ENCODE measurements at regions not wholly inside any gene's neighbourhood (a gene's known extent, or its start where the extent isn't known, plus 50 kb on each side); places are given as distances from the start of the nearest gene placed in this dataset.

DNA sequence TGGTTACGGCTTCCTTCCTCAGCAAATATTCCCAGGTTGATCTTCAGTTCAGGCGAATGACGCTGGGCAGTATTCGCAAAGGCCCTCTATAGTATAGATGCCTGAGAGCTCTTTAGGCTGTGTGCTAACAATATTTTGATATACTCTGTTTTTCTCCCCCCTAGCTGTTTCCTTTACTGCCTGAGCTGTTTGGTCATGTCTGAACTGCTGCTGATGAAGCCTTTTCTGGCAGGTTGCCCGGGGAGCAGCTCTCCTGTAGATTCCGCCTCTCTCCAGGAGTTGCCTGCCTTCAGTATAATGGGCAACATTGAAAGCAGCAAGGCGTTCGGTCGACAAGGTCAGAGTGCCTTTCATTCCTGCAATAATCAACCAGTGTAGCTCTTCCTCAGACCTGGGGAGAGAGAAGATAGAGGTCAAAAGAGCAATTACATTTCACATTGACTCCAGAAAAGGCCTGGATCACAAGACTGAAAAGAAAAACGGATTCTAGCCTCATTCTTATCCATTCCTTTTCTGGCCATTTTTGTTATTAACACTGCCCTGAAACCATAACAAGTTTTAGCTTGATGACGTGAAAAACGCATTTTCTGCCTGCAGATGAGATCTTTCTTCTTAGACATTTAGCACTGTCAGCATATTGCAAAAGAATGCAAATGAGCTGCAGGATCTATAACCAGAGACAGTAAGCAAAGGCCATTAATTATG is 60.1 kb upstream of the ZNF608 start:
- POLR2A ChIA-PET = no interaction called here
- H3K4me1 ChIP-seq (ENCODE audit: control insufficient read depth, insufficient read depth, low read length) = no peaks in the 10 kb centered on the region
- TF ChIP-seq TCF3 (IDR thresholded peaks at IDR 0.05; ENCODE audit: borderline replicate concordance, insufficient read depth, low read depth, low read length) = no peak
- no peak for TF ChIP-seq SREBF1 (IDR thresholded peaks at IDR 0.05; ENCODE audit: low read length)
- no peak for TF ChIP-seq EED (IDR thresholded peaks at IDR 0.05; ENCODE audit: low read depth)
- TF ChIP-seq NRF1 (conservative IDR thresholded peaks at IDR 0.05; ENCODE audit: low read depth, low read length) = no peak
- no peak for TF ChIP-seq LARP7 (IDR thresholded peaks at IDR 0.05)
- no peak for TF ChIP-seq GABPA (IDR thresholded peaks at IDR 0.05; ENCODE audit: low read depth)
- TF ChIP-seq BMI1 (IDR thresholded peaks at IDR 0.05; ENCODE audit: borderline replicate concordance) = no peak
- no peak for TF ChIP-seq MYC (IDR thresholded peaks at IDR 0.05; ENCODE audit: insufficient read depth, insufficient read length, insufficient replicate concordance, low read length, severe bottlenecking)
- no peak for TF ChIP-seq EGR1 (IDR thresholded peaks at IDR 0.05; ENCODE audit: borderline replicate concordance in 1 of 2, low read depth in 2 of 2, low read length in 2 of 2)
- TF ChIP-seq NFXL1 (IDR thresholded peaks at IDR 0.05; ENCODE audit: borderline replicate concordance) = no peak
- TF ChIP-seq IRF4 (IDR thresholded peaks at IDR 0.05; ENCODE audit: low read depth, low read length) = no peak
- TF ChIP-seq, protein P1, sequence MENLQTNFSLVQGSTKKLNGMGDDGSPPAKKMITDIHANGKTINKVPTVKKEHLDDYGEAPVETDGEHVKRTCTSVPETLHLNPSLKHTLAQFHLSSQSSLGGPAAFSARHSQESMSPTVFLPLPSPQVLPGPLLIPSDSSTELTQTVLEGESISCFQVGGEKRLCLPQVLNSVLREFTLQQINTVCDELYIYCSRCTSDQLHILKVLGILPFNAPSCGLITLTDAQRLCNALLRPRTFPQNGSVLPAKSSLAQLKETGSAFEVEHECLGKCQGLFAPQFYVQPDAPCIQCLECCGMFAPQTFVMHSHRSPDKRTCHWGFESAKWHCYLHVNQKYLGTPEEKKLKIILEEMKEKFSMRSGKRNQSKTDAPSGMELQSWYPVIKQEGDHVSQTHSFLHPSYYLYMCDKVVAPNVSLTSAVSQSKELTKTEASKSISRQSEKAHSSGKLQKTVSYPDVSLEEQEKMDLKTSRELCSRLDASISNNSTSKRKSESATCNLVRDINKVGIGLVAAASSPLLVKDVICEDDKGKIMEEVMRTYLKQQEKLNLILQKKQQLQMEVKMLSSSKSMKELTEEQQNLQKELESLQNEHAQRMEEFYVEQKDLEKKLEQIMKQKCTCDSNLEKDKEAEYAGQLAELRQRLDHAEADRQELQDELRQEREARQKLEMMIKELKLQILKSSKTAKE (IDR thresholded peaks at IDR 0.05; ENCODE audit: low read depth, poor library complexity, severe bottlenecking) = no peak
- TF ChIP-seq STAT1 (conservative IDR thresholded peaks at IDR 0.05) = no peak
- TF ChIP-seq, protein P2, sequence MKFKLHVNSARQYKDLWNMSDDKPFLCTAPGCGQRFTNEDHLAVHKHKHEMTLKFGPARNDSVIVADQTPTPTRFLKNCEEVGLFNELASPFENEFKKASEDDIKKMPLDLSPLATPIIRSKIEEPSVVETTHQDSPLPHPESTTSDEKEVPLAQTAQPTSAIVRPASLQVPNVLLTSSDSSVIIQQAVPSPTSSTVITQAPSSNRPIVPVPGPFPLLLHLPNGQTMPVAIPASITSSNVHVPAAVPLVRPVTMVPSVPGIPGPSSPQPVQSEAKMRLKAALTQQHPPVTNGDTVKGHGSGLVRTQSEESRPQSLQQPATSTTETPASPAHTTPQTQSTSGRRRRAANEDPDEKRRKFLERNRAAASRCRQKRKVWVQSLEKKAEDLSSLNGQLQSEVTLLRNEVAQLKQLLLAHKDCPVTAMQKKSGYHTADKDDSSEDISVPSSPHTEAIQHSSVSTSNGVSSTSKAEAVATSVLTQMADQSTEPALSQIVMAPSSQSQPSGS (IDR thresholded peaks at IDR 0.05; ENCODE audit: low read length) = no peak
- no peak for TF ChIP-seq BCL11A (IDR thresholded peaks at IDR 0.05; ENCODE audit: low read depth, low read length)
- no peak for TF ChIP-seq CHD2 (IDR thresholded peaks at IDR 0.05; ENCODE audit: borderline replicate concordance, low read depth, low read length)
- TF ChIP-seq ZNF207 (IDR thresholded peaks at IDR 0.05; ENCODE audit: borderline replicate concordance) = no peak
- no peak for TF ChIP-seq YBX1 (IDR thresholded peaks at IDR 0.05)
- no peaks in the 10 kb centered on the region for H4K20me1 ChIP-seq (ENCODE audit: control insufficient read depth, insufficient read depth)
- no peak overlapping the region for H3K9ac ChIP-seq (ENCODE audit: control insufficient read depth, insufficient read depth, low read length)
- RAD21 ChIA-PET (ENCODE audit: unreplicated experiment) = interaction anchor here (1.1 kb wide), 1 partner anchor 43 kb away, joined by 3 read pairs; no protein-coding TSS in a partner anchor
- SMC1A ChIA-PET (ENCODE audit: uncharacterized antibody, unreplicated experiment) = interaction anchor here (1.0 to 2.2 kb wide), 7 partner anchors 8 to 116 kb away, joined by 3 to 9 read pairs (median 3); no protein-coding TSS in a partner anchor
- FAIRE-seq (no peak), ATAC-seq (no peak), DNase-seq (ENCODE audit: low read depth, low spot score) (no peak)
- H3K4me3 ChIP-seq = no peak overlapping the region
- CTCF ChIA-PET = interaction anchor here (1.7 kb wide), 1 partner anchor 12 kb away, joined by 3 read pairs; no protein-coding TSS in a partner anchor
- no peaks in the 10 kb centered on the region for H3K36me3 ChIP-seq (ENCODE audit: control insufficient read depth in 2 of 2, insufficient read depth in 2 of 2, low read length in 1 of 2)
- H3K27ac ChIP-seq (ENCODE audit: control insufficient read depth, insufficient read depth) = no peak overlapping the region
- H3K9me3 ChIP-seq (replicated peaks; ENCODE audit: control insufficient read depth, insufficient read depth, low read length) = no peaks in the 10 kb centered on the region
- in situ Hi-C loops (cut with MboI) = no loop called here
- 69% methylated on average over 12 of the region's 12 CpGs for WGBS (ENCODE audit: insufficient coverage, insufficient replicate concordance, low lambda C conversion rate, missing lambda C conversion rate)
- no peaks in the 10 kb centered on the region for H3K79me2 ChIP-seq (ENCODE audit: control insufficient read depth, insufficient read depth, low read length)
- no peaks in the 10 kb centered on the region for H3K27me3 ChIP-seq (replicated peaks in 1 of 2; ENCODE audit: control insufficient read depth in 2 of 2, insufficient read depth in 2 of 2, low read length in 1 of 2)
- intact Hi-C loops (cut with micrococcal nuclease; ENCODE audit: unreplicated experiment) = no loop called here
- H2AFZ ChIP-seq (ENCODE audit: control insufficient read depth, low read depth, low read length) = no peak overlapping the region
- no peak overlapping the region for H3K4me2 ChIP-seq (ENCODE audit: control insufficient read depth, insufficient read depth)
- BruUV-seq (replicated peaks) = no TSS peak

All from GM12878 (cell line).